ENCODE measurements at regions not wholly inside any gene's neighbourhood (a gene's known extent, or its start where the extent isn't known, plus 50 kb on each side); places are given as distances from the start of the nearest gene placed in this dataset.
"Not testable (repeated sequence)": the region's sequence is repeated elsewhere in the genome, so short reads cannot be mapped to it uniquely, and the experiment has no call there.

DNA sequence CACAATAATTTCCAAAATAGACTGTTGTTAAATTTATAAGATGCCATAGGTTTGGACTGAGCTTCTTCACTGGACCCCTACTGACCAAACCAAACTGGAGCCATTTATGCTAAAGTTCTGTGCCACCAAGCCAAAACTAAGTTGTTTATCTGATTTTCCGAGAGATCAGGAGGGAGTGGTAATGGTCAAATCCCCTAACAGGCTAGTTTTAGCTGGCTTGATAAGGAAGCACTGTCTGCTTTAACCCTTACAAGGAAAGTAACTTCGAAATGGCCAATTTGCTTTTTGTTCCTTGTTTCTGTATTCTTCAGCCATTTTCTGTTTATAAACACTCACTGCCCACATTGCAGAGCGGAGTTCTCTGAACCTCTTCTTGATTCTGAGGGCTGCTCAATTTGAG is 246.8 kb upstream of the TUT7 start:
- no peak for DNase-seq

DNA sequence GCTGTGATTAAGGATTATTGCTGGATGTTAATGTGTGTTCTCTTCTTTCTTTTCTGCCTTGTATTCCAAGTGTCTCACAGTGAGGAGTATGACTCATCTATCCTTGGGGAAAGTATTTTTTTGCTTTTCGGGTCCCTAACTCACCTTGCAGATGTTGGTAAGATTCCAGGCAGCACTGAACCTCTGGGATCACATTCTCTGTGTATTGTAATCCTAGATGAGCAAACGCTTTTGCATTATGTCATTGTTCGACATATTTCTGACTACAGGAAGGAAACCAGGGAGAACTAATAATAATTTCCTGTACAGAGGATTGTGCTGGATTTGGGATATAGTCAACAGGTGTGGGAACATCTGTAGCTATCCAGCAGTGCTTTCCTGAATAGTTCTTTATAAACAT is 246.1 kb upstream of the TUT7 start:
- no peak for DNase-seq

DNA sequence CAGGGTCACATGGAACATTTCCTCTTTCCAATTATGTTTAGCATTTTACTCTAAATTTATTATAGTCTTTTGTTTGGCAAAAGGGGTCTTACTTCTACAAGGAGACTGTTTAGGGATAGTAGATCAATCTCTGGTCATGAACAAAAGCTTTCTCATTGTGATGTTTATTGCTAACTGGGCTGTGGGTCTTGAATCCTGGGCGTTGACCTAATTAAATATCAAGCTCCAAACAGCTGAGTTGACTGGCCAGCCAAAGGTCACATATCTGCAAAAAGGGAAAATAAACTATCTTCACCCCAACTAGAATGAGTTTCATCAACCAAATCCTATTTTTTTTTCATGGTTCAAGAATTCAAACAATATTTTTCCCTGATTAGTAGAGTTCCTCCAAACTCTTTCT is 245.4 kb upstream of the TUT7 start:
- DNase-seq = no peak

DNA sequence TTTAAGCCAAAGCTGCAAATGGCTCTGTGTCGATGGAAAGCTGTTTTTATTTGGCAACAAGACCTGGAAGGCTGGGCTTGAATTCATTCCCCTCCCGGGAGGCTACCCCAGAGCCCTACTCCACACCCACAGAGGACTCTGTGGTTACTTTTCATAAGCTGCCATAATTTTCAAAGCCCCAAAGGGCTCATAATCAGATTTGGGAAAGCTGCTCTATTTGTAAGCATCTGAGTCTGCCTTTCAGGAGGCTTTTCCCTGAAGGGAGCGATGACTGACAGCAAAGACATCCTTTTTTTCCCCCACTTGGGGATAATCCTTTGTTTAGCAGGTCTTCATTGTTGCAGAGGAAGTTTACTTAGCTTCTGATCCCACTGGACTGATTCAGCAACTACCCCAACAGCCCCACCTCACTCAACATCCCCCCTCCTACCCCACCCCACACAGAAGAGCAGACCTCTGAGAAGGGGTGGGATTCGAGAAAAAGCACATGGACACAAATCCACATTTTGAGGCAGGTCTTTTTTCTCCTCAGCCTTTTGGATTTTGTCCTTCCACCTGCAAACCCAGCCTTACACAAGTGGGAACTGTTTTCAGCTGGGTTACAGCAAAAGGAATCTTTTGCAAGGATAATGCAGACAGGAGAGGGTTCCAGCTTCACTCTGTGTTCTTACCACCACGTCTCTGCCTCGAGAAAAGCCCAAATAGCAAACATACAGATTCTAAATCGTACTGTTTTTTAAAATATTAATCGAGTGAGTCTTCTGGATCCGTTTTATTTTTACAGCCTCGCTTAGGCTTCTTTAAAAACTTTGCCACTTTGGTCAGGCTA is 244.4 kb upstream of the TUT7 start:
- DNase-seq = no peak

DNA sequence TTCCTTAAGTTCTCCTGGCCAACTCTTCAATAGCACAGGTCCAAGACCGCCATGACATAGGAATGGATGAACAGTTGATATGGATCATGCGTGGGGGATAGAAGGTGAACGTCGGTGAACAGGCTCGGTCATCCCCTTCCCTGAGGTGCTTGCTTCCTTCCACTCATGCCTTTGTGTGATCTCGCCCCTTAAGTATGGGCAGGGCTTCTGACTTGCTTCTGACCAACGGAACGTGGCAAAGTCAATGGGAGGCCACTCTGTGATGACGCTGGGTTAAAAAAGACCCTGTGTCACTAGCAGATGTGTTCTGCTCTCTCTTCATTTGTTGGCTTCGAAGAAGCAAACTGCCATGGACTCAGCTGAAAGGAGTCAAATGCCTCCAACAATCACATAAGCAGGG is 240.5 kb upstream of the TUT7 start:
- no peak for DNase-seq

DNA sequence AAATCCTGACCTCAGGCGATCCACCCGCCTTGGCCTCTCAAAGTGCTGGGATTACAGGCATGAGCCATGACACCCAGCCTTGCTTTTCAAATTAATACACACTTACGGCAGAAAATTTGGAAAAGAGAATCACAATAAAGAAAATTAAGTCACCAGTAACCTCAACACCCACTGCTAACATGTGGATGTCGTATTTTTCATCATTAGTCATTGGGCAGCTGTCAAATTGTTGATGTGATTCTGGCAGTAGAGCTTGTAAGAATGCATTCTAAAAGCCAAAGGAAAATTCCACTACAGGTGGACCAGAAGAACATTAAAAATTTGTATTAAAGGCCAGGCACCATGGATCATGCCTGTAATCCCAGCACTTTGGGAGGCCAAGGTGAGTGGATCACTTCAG is 237.3 kb upstream of the TUT7 start:
- DNase-seq = no peak

DNA sequence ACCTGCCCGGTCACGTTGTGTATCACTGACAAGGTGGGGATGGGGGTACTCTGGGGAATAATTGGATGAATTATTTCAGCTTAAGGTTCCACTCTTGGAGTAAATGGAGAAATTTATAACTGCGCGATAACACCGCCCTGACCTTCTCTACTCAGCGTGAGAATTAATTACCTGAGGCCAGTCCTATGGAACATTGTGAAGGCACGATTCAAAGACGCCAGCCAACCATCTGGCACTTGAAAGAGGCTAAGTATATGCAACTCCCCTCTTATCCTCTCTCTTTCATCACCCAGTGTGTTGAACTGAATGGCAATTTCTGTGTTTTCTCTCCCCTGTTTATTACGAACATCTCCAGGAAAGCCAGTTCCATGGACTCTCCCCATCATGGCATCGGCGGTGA is 235.5 kb upstream of the TUT7 start:
- DNase-seq = no peak

DNA sequence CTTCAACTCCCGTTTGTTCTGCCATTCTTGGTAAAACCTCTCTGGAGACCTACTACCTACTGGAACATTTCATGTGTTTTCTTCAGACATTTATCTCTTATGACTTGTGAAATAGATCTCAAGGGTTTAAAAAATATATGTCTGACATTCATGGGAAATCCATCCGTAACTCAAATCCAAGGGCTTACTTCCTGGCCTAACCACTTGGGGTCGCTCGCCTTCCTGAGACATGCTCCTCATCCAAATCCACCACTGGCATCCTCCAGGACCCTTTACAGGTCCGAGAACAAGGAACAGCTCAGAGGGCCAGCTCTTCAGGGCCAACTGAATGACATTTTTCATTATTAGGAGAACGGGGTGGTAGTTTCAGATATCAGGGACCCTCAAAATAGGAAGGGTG is 235.1 kb upstream of the TUT7 start:
- no peak for DNase-seq

DNA sequence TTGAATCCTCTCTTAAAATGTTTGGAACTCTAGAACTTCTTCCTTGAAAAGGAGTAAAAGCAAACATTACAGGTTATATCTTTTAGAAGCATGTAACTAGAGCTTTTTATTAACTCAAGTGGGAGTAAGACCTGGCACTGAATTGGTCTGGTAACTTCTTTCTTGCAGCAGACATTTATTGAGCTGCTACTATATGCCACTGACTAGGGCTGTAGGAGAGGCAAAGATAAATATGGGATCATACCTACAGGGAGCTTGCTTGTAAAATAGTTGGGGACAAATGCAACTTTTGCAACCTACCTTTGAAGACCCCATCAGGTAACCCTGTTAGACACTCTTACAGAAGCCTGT is 231.9 kb upstream of the TUT7 start:
- DNase-seq = no peak

DNA sequence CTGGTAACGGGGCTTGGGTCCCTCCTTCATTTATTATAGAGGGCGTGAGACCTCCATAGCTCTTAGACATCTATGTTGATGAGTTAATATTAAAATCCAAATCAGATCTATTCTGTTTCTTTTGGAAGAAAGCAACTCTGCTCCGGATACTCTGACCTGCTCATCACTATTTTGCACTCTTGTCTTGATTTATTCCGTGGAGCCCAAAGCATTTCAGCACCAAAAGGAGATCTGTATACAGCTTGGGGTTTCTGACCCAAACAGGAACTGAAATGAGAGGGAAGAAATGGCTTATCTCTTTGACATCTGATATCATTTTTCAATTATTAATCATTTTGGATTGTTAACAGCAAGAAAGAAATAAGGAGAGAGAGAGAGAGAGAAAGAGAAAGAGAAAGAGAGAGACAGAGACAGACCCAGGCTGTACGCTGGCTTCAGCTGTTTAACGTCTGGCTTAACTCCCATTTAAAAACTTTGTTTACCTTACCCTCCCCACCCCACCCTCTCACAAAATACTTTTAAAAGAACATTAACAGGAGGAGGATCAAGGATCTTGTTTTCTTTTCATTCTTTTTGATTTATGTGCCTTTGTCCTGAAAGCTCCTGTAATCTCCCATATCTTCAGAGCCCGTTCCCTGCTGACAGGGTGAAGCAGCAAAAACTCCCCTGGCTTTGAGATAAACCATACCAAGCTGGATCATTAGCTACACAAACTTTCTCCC is 231.4 kb upstream of the TUT7 start:
- no peak for DNase-seq

DNA sequence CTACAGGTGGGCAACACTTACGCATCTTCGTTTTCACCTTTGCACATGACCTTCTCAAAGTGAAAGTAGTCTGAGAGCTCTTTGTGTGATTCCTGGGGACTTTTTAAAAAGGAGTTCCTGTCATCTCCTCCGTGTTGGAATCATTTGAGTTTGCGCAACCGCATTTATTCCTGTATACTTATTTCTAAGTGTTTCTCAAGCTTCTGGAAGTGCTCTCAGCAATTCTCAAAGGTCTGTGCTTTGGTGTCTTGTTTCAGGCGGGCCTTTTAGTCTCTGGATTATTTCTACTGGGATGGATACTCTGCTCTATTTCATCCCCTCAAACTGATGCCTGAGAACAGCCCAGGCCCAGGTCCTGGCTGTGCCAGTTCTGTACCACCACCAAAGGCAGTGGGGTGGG is 226.5 kb upstream of the TUT7 start:
- no peak for DNase-seq

DNA sequence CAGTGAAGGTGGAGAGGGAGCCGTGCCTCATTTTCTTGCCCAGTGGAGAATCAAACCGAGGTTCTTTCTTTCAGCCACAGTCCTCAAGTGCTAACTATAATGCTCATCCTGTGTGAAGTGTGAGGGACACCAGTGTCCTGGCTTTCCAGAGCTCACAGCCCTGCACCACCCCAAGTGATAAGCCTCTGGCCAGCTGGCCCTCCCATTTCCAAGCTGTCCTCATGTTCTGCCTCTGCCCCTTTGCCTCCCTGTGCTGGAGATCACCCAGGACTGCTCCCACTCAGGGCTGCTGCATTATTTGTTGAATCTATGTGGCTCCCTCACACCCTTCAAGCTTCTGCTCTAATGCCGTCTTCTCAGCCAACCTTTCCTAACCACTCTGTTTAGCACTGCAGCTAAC is 224.5 kb upstream of the TUT7 start:
- no peak for DNase-seq

DNA sequence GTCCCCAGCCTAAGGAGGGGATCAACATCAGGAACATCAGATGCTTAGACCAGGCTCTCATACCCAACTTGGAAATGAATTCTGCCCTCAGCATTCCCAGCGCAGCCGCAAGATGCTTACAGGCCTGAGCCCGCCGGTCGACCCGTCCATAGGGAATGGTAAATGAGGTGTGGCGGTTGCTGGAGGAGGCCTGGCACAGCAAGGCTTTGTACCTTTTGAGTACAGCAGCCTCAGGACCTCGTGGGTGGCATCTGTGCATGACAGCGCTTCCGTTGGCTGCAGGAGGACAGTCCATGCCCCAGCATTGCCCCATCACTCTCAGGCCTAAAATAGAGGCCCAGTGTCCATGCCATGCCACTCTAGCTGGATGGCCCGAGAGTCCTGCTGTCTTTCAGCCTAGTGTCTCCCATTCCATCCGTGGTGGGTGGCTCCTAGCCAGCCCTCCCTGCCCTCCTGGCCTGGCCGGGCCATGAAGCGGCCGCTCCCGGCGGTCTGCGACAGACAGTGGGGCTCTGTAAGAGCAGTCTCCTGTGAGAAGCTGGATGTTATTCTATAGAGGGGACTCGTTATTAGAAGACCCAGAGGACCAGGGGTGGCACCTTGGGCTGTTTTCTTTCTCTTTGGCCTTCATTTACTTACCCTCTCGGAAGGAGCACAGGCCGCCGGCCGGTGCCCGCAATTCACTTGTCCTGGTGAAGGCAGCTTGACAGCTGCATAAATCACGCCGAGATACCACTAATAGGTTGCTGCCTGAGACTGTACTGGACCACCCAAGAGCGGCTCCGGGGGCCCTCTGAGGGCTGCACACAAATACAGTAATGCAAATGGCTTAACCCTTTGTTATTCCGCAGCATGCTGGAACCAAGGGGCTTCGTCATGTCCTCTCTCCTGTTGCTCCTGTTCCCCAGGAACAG is 223.5 kb upstream of the TUT7 start:
- no peak for DNase-seq

DNA sequence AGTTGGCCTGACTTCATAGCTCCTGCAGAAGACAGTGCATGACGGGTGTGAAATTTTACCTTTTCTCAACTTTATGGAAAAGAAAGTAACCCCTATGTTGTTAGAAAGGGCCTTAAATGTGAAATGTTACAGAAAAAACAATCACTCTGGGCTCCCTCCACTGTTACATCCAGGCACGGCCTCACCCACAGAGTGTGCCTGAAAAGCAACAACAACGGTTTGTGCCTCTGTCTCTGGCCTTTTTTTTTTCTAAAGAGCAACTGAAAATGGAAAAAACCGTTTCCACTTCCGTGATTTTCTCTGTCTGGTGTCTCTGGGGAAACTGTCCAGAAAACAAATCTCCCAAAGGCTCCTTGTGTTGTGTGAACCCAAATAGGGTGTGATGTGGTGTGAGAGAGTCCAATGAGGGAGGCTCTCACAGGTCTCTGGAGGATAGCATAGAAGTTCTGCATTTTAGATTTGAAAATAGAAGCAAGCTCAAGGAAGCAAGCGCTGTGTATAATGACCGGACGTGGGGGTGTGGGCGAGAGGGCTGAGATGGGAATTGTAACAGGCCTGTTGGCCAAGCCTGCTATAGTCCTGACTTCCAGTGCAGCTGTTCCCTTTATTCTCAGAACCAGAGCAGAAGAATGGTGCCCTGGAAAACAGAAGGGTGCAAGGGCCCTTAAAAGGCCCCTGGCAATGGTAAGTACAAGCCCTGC is 221.8 kb upstream of the TUT7 start:
- no peak for DNase-seq

DNA sequence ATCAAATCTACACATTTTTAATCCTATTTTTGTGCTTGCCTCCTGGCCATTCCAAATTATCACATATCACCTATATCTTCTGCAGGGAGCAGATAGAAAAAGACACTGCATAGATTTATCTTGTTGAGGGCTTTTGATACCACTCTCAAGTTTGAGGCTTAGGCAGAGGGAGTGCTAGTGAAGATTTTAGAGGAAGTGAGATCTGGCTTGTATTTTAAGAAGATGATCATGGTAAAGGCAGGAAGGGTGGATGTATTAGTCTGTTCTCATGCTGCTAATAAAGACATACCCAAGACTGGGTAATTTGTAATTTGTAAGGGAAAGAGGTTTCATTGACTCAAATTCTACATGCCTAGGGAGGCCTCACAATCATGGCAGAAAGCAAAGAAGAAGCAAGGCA is 220.9 kb upstream of the TUT7 start:
- no peak for DNase-seq

DNA sequence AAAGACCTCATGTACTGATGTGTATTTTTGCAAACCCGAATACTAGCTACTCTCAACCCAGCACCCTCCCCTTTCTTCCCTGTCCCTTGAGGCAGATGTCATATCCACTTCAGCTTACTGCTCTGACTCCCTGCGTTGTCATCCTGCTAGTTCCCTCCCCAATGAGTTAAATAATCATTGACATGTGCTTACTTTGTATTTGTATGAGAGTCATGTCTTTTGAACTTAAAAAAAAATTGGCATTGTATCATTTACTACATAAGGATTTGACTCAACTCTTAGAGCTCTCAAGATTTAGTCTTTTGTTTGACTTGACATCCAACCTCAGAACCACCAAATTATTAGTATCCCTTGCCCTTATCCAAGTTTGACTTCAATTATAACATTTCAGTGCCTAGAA is 219.7 kb upstream of the TUT7 start:
- DNase-seq = no peak

DNA sequence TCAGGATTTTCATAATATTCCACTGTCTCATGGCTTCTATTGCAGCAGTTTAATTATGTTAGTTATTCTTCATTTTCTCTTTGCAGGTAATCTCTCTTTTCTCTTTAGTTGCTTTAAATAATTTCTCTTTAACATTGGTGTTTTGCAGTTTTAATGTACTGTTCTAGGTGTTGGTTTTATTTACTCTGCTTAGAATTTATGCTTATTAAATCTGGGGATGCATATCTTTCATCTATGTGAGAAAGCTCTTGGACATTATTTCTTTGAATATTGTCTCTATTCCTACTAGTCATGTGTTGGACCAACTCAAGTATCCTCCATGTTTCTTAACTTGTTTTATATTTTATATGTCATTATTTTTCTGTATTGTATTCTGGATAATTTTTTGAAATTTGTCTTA is 218.7 kb upstream of the TUT7 start:
- no peak for DNase-seq

DNA sequence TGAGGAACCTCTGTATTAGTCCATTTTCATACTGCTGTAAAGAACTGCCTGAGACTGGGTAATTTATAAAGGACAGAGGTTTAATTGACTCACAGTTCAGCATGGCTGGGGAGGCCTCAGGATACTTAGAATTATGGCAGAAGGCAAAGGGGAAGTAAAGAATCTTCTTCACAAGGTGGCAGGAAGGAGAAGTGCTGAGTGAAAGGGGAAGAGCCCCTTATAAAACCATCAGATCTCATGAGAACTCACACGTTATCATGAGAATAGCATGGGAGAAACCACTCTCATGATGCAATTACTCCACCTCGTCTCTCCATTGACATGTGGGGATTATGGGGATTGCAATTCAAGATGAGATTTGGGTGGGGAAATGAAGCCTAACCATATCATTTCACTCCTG is 211.4 kb upstream of the TUT7 start:
- DNase-seq = not testable (repeated sequence)

DNA sequence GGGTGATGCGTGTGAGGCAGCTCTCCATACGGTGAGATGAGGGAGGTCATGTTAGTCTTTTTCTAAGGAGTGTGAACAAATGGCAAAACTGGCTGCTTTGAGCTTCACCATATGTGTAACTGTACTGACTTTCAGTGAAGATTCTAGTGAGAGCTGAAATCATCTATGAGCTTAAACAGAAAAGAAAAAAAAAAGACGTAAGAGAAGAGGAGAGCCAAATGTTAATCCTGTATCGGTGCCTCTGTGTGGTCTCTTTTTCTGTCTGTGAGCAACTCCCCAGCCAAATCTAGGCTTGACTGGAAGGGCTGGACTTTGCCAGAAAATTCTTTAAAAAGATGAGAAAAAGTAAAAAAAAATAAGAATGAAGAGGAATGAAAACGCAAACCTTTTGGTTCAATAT is 209.7 kb upstream of the TUT7 start:
- no peak for DNase-seq

DNA sequence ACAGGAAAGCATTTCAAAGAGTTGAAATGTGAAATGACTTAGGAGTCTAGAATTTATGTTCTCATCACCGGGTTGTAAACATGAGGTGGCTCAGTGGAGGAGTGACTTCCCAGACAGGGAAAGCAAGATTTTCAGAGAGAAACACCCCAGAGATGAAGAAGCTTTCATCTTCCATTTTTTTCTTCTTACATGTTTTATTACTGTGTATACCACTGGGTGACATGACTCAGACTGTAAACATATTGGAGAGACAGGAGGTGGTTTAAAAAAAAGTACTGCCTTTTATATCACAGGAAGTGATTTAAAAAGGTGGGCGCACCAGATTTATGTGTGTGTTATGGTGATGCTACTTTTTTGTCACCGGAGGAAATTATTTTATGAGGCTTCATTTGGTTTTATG is 209.1 kb upstream of the TUT7 start:
- DNase-seq = no peak

DNA sequence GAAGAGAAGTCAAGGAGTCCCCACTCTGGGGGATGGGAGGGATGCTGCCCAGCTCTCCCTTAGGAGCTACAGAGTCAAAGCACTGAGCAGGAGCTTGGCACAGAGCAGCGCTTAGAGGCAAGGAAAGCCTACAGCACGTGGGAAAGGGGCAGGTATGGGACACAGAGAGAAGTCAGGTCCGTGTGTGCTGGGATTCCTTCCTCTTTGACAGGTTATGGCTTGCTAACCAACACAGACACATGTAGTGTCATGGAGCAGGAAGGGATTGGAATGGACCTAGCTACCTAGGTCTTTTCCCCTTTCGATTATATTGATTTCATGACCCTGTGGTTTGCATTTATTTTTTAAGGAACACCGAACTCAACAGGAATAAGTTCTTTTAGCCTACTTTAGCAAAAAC is 208.5 kb upstream of the TUT7 start:
- DNase-seq = no peak

DNA sequence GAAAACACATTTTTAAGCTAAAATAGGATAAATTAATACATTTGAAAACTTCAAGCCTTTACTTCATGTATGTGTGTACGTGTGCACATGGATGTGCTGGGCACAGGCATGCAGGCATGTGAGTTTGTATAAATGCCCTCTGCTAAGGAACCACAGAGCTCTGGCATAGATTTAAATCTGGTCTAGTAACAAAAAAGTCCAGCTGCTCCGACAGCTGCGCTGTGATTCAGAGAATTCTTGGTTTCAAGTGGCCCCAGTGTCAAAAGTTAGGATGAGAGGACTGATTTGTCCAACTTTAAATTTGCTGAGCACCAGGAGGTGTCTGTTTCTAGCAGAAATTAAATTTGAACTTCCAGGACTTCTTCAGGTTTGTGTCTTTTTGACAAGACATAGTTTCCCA is 203.7 kb upstream of the TUT7 start:
- no peak for DNase-seq
